GM18951 (cell line): ENCODE measurements at regions not wholly inside any gene's neighbourhood (a gene's known extent, or its start where the extent isn't known, plus 50 kb on each side); places are given as distances from the start of the nearest gene placed in this dataset.
"Not testable (repeated sequence)": the region's sequence is repeated elsewhere in the genome, so short reads cannot be mapped to it uniquely, and the experiment has no call there.

Experiments used
- POLR2A ChIP-seq: IDR thresholded peaks from 4 replicates; pipeline ENCODE4 v1.6.1; 2011; ENCODE audit warnings: mild to moderate bottlenecking; ENCODE audit not compliant: insufficient read length, insufficient read depth; ENCODE audit errors: extremely low read depth
- in situ Hi-C: fragments of 300-500 bp; cut with MboI; formaldehyde crosslinking; loops from one replicate; pipeline ENCODE4 v1.12.0; 2022; ENCODE audit warnings: low sequenced_read_pairs, mixed read lengths, inconsistent platforms; ENCODE audit not compliant: unreplicated experiment

GRCh38 chr5:17732351-17732923 is 98.2 kb downstream of the TAF11L14 start:
- in situ Hi-C loops: no loop called here
- no peak for TF ChIP-seq POLR2A

- in situ Hi-C loops: no loop called here
- no peak for TF ChIP-seq POLR2A
Measured at GRCh38 chr5:17734011-17734410, 99.8 kb downstream of the TAF11L14 start.

DNA sequence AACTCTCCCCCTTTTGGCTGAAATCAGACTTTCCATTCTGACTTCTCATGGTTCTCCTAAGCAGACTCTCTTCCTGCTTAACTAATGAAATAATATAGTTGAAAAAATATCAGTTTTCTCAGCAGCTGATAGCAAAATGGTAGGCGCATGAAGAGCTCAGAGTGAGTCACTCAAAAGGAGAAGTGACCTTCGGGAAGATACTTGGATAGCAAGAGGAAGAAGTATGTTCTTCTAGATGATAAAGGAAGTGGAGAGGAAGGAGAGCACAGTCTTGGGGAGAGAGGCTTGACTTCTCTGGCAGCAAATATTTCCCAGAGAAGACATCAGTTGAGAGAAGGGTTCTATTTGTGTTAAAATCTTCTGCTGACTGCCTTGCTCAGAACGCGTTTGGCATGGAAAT is 101.5 kb downstream of the TAF11L14 start:
- TF ChIP-seq POLR2A: no peak
- in situ Hi-C loops: no loop called here

GRCh38 chr5:17737092-17737491 is 102.8 kb downstream of the TAF11L14 start:
- in situ Hi-C loops: no loop called here
- no peak for TF ChIP-seq POLR2A

DNA sequence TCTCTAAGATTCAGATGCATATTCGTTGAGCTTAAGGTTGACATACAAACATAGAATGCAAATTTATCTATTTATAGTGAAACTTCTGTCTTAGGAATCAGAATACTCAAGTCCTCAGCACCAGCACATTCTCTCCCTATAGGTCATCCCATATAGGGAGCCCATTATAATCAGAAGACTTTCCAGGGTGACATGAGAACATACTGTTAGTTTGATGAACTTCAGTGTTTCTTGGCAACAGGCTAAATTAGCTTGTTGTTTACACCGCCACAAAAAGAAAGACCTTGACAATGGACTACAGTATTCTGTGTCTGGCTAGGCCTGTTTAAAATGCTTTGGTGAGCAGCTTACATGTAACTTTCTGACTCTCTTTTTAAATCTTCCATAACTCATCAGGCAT is 104.2 kb downstream of the TAF11L14 start:
- no peak for TF ChIP-seq POLR2A
- in situ Hi-C loops: no loop called here

DNA sequence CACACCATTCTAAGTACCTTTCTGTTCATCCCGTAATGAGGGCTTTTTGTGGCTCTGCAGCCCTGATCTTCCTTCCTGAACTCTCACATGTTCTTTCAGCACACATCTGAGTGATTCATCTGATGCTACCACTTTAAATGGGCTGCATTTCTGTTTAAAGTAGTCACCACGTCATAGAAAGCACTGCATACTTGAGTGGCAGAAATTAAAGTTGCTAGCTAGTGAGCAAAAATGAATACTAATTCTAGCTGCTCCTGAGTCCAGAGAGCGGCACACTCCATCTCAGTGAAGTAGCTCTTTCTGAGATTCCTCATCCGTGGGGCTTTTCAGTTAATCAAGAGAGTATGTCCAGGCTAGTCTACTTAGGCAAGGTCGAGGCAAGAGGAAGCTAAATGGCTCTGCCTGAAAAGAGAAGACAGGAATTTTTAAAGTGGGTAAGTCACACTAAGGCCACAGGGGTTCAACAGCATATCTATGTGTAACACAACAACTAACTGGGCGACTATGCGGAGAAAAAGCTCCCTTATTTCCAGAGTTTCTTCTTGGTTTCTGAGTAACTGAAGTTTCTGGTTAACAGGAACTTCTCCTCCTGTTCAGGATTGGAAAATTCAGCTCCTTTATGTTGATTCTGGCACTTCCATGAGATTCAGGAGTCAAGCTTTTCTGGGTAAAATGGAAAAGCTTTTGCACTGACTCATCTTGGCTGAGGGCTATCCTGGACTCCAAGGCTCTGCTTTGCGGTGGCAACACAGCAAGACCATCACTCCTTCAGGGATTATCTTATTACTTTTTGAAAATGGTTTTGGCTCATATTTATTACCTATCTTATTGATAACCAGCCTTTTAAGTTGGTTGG is 109.5 kb downstream of the TAF11L14 start:
- no peak for TF ChIP-seq POLR2A
- in situ Hi-C loops: no loop called here

DNA sequence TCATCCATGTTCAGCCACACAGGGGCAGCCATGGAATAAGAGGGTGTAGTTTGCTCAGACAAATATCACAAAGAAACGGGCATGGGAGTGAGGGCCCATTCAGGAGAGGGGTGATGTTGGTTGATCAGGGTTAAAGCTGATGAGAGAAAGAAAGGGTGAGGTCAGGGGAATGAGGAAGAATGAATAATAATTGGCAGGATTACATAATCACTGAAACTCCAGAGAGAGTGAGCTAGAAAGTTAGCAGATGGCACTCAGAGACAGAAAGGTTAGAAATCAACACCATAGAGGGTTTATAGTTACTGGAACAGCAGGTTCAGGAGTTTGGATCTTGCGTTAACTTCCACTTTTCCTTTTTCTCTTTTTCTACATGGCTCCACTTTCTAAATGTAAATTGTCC is 113.9 kb downstream of the TAF11L14 start:
- TF ChIP-seq POLR2A: no peak
- in situ Hi-C loops: no loop called here

DNA sequence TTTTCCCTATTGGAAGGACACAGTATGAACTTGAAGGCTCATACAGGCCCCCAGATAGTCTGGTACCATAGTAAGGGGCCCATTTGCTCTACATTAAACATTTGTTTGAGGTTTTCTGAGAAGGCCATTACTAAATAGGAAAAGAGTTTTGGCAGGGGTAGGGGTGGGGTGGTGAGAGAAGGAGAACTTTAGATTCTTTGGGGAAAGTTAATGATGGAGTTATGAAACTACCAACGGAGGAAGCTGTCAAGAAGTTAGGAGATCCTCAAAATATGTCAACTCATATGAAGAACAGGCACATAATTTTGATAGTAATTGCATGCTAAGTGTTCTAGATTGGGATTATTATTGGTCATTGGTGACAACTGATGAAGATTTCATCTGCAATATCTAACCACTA is 114.7 kb downstream of the TAF11L14 start:
- in situ Hi-C loops: no loop called here
- TF ChIP-seq POLR2A: no peak

- in situ Hi-C loops: not testable (repeated sequence)
Measured at GRCh38 chr5:17755406-17755805, 121.1 kb downstream of the TAF11L14 start.

- in situ Hi-C loops: no loop called here
- TF ChIP-seq POLR2A: no peak
Measured at GRCh38 chr5:17761326-17761725, 127.1 kb downstream of the TAF11L14 start.

- in situ Hi-C loops: no loop called here
- no peak for TF ChIP-seq POLR2A
Measured at GRCh38 chr5:17763301-17763700, 129.0 kb downstream of the TAF11L14 start.

GRCh38 chr5:17766031-17766430 is 131.8 kb downstream of the TAF11L14 start:
- no peak for TF ChIP-seq POLR2A
- in situ Hi-C loops: no loop called here

DNA sequence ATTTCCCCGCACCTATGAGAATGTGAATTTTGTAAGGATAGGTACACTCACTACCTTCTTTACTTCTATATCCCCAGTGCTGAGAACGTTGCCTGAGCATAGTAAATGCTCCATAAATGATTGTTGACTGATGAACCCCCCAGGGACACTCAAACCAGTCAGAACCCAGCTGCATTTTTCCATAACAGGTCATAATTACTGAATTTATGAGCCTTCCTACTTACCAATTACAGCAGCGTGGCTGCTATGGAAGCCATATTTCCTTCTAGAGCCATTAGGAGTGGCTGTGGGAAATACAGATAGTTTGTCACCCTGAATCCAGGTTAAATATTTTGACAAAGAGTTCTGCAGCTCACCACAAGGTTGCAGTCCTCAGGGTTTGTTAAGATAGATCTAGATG is 135.0 kb downstream of the TAF11L14 start:
- TF ChIP-seq POLR2A: no peak
- in situ Hi-C loops: no loop called here

DNA sequence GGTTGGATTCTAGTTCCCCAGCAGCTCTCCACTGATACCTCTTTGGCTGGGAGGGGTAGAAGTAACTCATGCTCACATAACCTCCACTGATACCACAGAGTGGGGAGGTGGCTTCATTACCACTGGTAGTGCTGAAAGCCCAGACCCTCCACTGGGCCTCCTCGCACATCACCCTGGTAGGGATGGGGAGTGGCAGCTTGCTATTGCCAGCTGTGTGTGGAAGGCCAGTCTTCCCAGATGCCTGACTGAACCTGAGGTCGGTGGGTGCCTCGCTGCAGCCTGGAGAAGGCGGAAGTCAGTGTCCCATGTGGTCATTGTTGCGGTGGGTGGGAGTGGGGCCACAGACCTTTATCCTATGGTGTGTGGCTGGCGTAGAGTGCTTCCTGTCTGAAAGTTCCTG is 138.0 kb downstream of the TAF11L14 start:
- in situ Hi-C loops: no loop called here
- TF ChIP-seq POLR2A: no peak
